Smooth muscle cell (in vitro differentiated cells): ENCODE measurements at regions not wholly inside any gene's neighbourhood (a gene's known extent, or its start where the extent isn't known, plus 50 kb on each side); places are given as distances from the start of the nearest gene placed in this dataset.

ENCODE experiments used
- DNase-seq: peaks from one replicate; lab custom pipeline; 2025; ENCODE audit not compliant: unreplicated experiment; lab: John Stamatoyannopoulos, UW
- H2AFZ ChIP-seq: fragments of 200-600 bp; sonication (generic); 2 replicates; pipeline ENCODE4 v1.6.0; 2016; ENCODE audit warnings: antibody characterized with exemption, low read depth, mild to moderate bottlenecking
- H3F3A ChIP-seq: fragments of 200-600 bp; sonication (generic); 2 replicates; pipeline ENCODE4 v1.6.0; 2017; ENCODE audit warnings: antibody characterized with exemption, low read depth
- H3K27ac ChIP-seq: fragments of 200-600 bp; sonication (generic); 2 replicates; pipeline ENCODE4 v1.5.1; 2016; ENCODE audit warnings: low read depth, mild to moderate bottlenecking
- H3K27me3 ChIP-seq: fragments of 200-600 bp; sonication (generic); 2 replicates; pipeline ENCODE4 v1.6.1; 2016; ENCODE audit warnings: low read depth, mild to moderate bottlenecking
- H3K36me3 ChIP-seq: fragments of 200-600 bp; sonication (generic); 2 replicates; pipeline ENCODE4 v1.5.1; 2016; ENCODE audit warnings: low read depth
- H3K4me1 ChIP-seq: fragments of 200-600 bp; sonication (generic); 2 replicates; pipeline ENCODE4 v1.5.1; 2016; ENCODE audit warnings: low read depth
- H3K4me2 ChIP-seq: fragments of 200-600 bp; sonication (generic); 2 replicates; pipeline ENCODE4 v1.6.0; 2016; ENCODE audit warnings: mild to moderate bottlenecking
- H3K4me3 ChIP-seq: fragments of 200-600 bp; sonication (generic); 2 replicates; pipeline ENCODE4 v1.5.1; 2016; ENCODE audit warnings: mild to moderate bottlenecking
- H3K79me2 ChIP-seq: fragments of 200-600 bp; sonication (generic); 2 replicates; pipeline ENCODE4 v1.6.0; 2016; ENCODE audit warnings: low read depth, mild to moderate bottlenecking
- H3K9ac ChIP-seq: fragments of 200-600 bp; sonication (generic); 2 replicates; pipeline ENCODE4 v1.6.0; 2016; ENCODE audit warnings: low read depth
- H3K9me3 ChIP-seq: fragments of 200-600 bp; sonication (generic); replicated peaks from 2 replicates; pipeline ENCODE4 v1.5.1; 2016; ENCODE audit warnings: low read depth
- H4K20me1 ChIP-seq: fragments of 200-600 bp; sonication (generic); 2 replicates; pipeline ENCODE4 v1.6.0; 2016; ENCODE audit warnings: low read depth
- whole genome bisulfite sequencing: methylation state at CpG from one replicate; pipeline ENCODE4 v1.1.7; 2016; ENCODE audit warnings: low lambda C conversion rate; 5-methylcytosine and 5-hydroxymethylcytosine counted together
- TF ChIP-seq, protein P1 (sequence below): fragments of 200-600 bp; sonication (generic); IDR thresholded peaks from 2 replicates; pipeline ENCODE4 v1.5.1; 2017; ENCODE audit warnings: borderline replicate concordance, mild to moderate bottlenecking, antibody characterized with exemption; ENCODE audit not compliant: insufficient read depth, poor library complexity, severe bottlenecking

DNA sequence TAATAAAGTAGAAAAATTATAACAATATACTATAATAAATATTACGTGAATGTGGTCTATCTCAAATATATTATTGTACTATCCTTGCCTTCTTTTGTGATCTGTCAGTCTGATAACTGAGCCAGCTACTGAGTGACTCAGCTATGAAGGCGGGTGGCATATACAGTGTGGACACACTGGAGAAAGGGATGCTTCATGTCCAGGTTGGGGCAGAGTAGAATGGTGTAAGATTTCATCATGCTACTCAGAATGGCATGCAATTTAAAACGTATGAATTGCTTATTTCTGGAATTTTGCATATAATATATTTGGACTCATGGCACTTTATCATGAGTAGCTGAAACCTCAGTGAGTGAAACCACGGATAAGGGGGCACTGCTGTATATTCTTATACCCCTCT is 172.9 kb upstream of the TBC1D5 start:
- no peaks in the 10 kb centered on the region for H3K9me3 ChIP-seq
- no peaks in the 10 kb centered on the region for H3K27me3 ChIP-seq
- no peaks in the 10 kb centered on the region for H4K20me1 ChIP-seq
- no peak overlapping the region for H3K9ac ChIP-seq
- no peak overlapping the region for H3K4me3 ChIP-seq
- peaks cover 3% of the 10 kb centered on the region for H3K4me1 ChIP-seq
- H3K4me2 ChIP-seq: no peak overlapping the region
- no peak for DNase-seq
- no peaks in the 10 kb centered on the region for H3F3A ChIP-seq
- 77% methylated on average over 4 of the region's 4 CpGs for WGBS
- TF ChIP-seq, protein P1, sequence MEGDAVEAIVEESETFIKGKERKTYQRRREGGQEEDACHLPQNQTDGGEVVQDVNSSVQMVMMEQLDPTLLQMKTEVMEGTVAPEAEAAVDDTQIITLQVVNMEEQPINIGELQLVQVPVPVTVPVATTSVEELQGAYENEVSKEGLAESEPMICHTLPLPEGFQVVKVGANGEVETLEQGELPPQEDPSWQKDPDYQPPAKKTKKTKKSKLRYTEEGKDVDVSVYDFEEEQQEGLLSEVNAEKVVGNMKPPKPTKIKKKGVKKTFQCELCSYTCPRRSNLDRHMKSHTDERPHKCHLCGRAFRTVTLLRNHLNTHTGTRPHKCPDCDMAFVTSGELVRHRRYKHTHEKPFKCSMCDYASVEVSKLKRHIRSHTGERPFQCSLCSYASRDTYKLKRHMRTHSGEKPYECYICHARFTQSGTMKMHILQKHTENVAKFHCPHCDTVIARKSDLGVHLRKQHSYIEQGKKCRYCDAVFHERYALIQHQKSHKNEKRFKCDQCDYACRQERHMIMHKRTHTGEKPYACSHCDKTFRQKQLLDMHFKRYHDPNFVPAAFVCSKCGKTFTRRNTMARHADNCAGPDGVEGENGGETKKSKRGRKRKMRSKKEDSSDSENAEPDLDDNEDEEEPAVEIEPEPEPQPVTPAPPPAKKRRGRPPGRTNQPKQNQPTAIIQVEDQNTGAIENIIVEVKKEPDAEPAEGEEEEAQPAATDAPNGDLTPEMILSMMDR: no peak
- H3K36me3 ChIP-seq: no peaks in the 10 kb centered on the region
- no peak overlapping the region for H2AFZ ChIP-seq
- H3K79me2 ChIP-seq: no peaks in the 10 kb centered on the region
- H3K27ac ChIP-seq: no peak overlapping the region

DNA sequence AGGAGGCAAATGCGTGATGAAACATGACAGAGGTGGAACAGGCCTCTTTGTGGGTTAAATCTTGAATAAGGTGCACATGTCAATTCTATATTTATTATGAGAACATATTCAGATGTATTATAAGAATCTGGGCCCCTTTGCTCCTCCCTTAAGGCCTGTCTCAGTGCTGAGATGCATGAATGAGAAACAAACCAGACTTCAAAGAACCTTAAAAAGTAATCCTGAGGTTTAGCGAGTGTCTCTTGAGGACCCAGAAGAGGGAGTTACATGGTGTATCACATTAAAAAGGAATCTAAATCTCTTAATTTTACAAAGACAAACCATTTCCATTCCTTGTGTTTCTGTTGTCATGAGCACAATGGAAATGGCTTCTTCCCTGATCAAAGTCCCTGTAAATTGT is 170.9 kb upstream of the TBC1D5 start:
- DNase-seq: no peak
- H3K36me3 ChIP-seq: no peaks in the 10 kb centered on the region
- H3K79me2 ChIP-seq: no peaks in the 10 kb centered on the region
- TF ChIP-seq, protein P1: no peak
- H3K4me2 ChIP-seq: no peak overlapping the region
- H3K9me3 ChIP-seq: no peaks in the 10 kb centered on the region
- H3K9ac ChIP-seq: no peak overlapping the region
- H3K4me3 ChIP-seq: no peak overlapping the region
- H3K4me1 ChIP-seq: peaks cover 3% of the 10 kb centered on the region
- H3F3A ChIP-seq: no peaks in the 10 kb centered on the region
- 65% methylated on average over 2 of the region's 2 CpGs for WGBS
- H2AFZ ChIP-seq: no peak overlapping the region
- H3K27ac ChIP-seq: no peak overlapping the region
- H3K27me3 ChIP-seq: no peaks in the 10 kb centered on the region
- peaks cover 14% of the 10 kb centered on the region for H4K20me1 ChIP-seq

DNA sequence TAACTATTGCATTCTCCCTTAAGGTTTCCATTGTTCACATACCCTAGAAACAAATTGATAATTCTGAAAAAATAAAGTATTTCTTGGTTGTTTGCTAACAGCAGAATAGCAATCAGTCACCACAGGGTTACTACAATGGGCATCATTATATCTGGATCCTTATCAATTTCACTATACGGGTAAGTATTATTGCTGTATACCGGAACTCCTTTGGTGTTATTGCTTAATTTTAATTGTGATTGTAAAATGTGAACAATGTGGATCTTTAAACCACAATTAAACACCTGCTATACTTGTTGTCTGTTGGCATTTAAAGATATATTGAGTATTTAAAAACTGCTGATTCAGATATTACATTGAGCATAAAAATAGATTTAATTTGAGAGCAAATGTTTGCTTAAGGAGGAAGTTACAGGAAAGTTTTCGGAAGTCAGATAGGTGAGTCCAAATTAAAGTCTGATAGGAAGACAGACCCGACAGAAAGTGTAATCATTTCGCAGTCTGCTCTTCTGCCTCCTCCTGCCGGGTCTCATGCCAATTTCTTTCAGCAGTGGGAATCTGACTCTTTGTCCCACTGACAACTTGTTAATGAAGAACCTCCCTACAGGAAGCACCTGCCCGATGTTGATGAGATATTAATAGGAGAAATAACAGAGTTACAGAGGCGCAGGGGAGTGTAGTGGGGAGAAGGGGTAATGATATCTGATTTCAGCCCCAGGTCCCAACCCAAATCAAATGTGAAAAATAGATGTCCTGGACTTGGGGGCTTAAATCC is 169.7 kb upstream of the TBC1D5 start:
- Histone ChIP-seq H3K27me3 (no peaks in the 10 kb centered on the region), H3K4me1 (peaks cover 3% of the 10 kb centered on the region), H3K4me3 (no peak overlapping the region), H2AFZ (no peak overlapping the region), H3K27ac (no peak overlapping the region), H4K20me1 (peaks cover 20% of the 10 kb centered on the region), H3K79me2 (no peaks in the 10 kb centered on the region), H3K4me2 (no peak overlapping the region), H3K36me3 (no peaks in the 10 kb centered on the region), H3F3A (no peaks in the 10 kb centered on the region), H3K9me3 (no peaks in the 10 kb centered on the region), H3K9ac (no peak overlapping the region)
- 91% methylated on average over 8 of the region's 8 CpGs for WGBS
- TF ChIP-seq, protein P1: no peak
- no peak for DNase-seq

DNA sequence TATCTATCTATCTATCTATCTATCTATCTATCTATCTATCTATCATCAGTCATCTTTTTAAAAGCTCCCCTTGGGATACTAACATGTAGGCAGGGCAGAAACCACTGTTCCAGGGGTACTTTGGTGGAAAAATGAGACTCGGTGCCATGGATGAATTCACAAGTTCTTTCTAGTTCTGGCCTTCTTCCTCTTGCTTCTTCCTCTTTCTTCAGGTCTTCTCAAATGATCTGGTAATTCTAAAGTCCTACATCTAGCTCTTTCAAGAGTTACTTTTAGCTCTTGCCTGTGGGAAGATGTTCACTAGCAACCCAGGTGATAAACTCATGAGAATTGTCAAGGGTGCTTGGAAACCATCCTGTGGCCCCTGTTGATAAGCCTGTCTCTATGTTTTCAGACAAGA is 168.5 kb upstream of the TBC1D5 start:
- H2AFZ ChIP-seq: no peak overlapping the region
- WGBS: 97% methylated on average over 1 of the region's 1 CpG
- H3K4me2 ChIP-seq: no peak overlapping the region
- no peaks in the 10 kb centered on the region for H3K9me3 ChIP-seq
- no peak overlapping the region for H3K27ac ChIP-seq
- H3K9ac ChIP-seq: no peak overlapping the region
- H3F3A ChIP-seq: no peaks in the 10 kb centered on the region
- no peak for DNase-seq
- H3K27me3 ChIP-seq: no peaks in the 10 kb centered on the region
- no peaks in the 10 kb centered on the region for H3K36me3 ChIP-seq
- no peaks in the 10 kb centered on the region for H3K79me2 ChIP-seq
- TF ChIP-seq, protein P1: no peak
- peaks cover 20% of the 10 kb centered on the region for H4K20me1 ChIP-seq
- H3K4me3 ChIP-seq: no peak overlapping the region
- peaks cover 3% of the 10 kb centered on the region for H3K4me1 ChIP-seq
